HG03196 (cell line): ENCODE measurements at regions not wholly inside any gene's neighbourhood (a gene's known extent, or its start where the extent isn't known, plus 50 kb on each side); places are given as distances from the start of the nearest gene placed in this dataset.
"Not testable (repeated sequence)": the region's sequence is repeated elsewhere in the genome, so short reads cannot be mapped to it uniquely, and the experiment has no call there.

ENCODE experiments used
- ATAC-seq: cut with Tn5 transposase; IDR thresholded peaks from one replicate; pipeline ENCODE4 v1.9.1; 2021; ENCODE audit not compliant: unreplicated experiment

DNA sequence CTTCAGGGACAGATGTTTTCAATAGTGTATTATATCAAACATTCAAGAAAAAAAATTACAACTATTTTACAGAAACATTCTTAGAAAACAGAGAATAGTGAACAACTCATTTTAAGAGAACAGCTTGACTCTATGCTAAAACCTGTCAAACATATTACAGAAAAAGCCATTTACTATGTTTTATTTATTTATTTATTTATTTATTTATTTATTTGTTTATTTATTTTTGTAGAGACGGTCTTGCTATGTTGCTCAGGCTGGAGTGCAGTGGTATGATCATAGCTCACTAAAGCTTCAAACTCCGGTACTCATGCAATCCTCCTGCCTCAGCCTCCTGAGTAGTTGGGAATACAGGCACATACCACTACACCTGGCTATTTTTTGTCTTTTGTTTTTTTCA lies 317.9 kb upstream of the HTR1E start:
- ATAC-seq, result no peak

DNA sequence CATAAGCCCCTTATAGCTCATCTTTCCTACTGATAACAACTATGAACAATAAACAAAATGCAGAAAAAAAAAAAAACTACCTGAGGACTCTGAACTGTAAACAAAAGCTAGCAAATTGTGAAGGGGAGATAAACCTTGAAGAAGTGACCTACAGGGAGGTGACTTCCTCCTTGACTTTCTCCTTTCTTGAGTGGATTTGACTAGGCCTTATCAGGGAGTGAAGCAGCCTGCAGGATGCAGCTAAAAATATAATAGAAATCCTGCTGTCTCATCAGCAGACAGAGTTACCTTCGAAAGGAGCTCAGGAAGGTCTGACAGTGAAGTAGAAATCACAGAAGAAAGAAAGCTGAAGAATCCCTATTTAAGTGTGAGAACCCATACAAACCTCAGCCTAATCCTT lies 322.0 kb upstream of the HTR1E start:
- no peak for ATAC-seq

DNA sequence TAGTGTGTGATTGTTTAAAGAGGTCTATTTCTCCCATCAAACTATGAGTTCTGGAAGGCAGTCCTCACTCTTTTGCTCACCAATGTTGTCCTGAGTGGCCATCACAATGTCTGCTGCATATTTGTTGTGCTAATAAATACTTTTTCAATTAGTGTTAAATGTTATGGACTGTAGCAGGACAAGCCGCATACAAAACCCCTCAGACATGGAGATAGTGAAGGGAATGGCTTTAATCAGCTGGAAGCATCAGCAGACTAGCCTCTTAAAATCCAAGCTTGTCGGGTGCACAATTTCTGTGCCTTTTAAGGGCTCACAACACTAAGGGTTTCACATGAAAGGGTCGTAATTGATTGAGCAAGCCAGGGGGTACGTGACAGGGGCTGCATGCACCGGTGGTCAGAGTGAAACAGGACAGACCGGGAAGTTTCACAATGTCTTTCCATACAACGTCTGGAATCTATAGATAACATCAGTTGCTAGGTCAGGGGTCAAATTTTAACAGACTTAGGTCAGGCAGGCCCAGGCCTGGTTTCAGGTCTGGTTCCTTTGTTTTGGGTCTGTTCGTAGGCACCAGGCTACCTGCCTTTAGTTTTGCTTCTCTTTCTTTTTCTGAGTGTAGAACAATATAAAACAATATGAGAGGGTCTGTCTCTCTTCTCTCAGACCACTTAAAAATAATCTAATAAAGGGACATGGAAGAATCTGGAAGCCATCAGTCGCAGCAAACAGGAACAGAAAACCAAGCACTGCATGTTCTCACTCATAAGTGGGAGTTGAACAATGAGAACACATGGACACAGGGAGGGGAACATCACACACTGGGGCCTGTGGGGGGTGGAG lies 327.6 kb upstream of the HTR1E start:
- no peak for ATAC-seq

DNA sequence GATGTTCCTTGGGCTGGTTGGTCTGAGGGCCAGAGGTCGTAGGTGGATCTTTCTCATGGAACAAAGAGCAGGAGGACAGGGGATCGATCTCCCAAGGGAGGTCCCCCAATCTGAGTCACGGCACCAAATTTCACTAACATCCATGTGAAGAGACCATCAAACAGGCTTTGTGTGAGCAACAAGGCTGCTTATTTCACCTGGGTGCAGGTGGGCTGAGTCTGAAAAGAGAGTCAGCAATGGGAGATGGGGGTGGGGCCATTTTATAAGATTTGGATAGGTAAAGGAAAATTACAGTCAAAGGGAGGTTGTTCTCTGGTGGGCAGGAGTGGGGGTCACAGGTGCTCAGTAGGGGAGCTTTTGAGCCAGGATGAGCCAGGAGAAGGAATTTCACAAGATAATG lies 334.0 kb upstream of the HTR1E start:
- not testable (repeated sequence) for ATAC-seq

DNA sequence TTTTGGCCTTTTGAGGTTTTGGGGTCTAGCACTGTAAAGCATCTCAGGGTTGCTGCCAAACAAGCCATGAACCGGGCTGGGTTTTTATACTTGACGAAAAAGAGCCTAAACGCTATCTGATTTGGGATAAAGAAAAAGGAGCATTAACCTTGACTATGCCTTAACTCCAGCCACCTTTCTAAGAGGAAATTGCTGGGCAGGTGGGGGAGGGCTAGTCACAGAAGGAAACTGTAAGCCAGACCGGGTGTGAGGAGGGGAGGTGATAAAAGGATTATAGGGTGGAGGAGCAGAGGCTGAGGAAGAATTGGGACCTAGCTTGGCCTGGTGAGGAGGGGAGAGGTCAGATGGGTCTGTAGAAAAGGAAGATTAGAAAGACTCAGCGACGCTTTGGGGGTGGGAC lies 335.2 kb upstream of the HTR1E start:
- ATAC-seq, result not testable (repeated sequence)

DNA sequence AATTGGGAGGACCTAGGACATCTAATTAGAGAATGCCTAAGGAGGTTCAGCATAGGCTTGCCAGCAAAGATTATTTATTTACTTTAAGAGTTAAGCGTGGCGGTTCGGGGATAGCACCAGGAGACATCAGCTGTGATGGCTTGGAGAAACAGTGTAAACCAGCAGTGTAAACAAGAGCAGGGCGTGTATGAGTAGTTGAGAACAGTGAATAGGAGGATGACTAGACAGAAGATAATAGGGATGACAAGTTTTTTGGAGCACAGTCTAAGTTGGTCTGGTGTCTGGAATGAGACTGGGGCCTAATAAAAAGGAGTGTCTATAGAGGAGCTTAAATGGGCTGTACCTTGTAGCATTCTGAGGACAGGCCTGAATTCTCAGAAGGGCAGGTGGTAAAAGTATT lies 338.4 kb upstream of the HTR1E start:
- ATAC-seq, result not testable (repeated sequence)

DNA sequence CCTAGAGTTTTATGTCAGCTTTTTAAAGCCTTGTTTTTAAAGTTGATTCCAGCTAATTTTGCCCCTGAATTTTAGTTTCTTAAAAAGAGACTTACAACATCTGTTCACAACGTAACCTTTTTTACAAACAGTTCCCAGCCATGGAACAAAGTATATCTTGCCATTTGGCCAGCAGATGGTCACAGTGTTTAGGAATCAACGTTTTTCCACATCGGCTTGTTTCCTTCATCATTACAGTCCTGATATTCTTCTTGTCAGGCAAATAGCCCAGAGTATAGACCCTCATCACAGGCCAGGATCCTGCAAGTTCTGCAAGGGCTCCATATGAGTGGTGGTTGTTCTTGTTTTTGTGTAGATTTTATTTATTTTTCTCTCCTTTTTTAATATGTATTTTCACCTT lies 341.7 kb upstream of the HTR1E start:
- ATAC-seq, result no peak

DNA sequence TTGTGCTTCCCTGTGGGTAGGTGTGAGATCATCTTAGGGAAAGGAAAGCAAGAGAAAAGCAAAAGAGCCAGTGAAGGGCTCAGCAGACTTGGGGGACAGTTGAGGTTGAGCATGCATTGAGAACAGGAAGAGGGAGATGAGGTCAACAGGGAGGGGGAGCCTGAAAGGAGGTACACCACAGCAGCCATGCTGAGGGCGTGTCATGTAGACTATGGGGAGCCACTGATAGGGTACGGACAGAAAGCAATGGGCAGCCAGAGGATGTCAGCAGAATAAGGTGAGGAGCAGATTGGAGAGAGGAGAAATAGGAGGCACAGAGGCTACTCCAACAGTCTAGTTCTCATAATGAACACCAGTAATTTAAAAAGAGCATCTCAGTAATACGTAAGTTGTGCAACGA lies 351.1 kb upstream of the HTR1E start:
- ATAC-seq, result no peak

DNA sequence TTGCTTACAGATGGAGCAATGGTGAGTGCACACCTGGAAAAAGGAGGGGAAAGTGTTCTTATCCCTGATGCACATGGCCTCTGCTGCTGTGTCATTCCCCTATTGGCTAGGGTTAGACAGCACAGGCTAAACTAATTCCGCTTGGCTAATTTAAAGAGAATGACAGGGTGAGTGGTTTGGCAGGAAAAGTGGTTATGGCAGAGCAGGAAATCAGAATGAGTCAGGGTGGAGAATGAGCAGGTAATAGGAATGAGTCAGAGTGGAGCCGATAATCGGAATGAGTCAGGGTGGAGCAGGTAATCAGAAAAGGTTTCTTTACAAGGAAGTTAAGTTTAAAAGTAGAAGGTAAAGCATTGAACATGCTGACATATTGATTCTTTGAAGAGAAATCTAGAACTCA lies 355.5 kb upstream of the HTR1E start:
- no peak for ATAC-seq

DNA sequence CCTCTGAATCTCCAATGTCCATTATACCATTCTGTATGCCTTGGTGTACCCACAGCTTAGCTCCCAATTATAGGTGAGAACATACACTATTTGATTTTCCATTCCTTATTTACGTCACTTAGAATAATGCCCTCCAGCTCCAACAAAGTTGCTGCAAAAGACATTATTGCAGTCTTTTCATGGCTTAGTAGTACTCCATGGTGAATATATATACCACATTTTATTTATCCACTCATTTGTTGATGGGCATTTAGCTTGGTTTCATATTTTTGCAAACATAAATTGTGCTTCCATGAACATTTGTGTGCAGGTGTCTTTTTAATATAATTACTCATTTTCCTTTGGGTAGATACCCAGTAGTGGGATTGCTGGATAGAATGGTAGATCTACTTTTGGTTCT lies 374.1 kb upstream of the HTR1E start:
- ATAC-seq, result no peak

DNA sequence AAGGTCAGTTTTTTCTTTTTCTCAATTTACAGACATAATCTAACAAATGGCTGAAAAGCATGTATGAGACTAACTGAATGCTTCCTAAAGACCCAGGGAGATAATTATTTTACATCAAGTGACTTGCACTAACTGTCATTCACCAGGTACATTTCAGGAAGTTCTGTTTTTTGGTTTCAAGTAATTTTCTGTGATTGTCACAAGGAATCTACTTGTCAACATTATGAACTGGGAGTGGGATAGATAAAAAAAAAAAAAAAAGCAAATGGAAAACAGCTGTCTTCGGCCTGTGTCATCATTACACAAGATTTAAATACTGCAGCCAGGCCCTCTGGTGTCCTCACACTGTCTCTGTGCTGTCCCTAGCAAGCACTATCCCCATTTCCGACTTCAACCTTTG lies 379.0 kb upstream of the HTR1E start:
- no peak for ATAC-seq

DNA sequence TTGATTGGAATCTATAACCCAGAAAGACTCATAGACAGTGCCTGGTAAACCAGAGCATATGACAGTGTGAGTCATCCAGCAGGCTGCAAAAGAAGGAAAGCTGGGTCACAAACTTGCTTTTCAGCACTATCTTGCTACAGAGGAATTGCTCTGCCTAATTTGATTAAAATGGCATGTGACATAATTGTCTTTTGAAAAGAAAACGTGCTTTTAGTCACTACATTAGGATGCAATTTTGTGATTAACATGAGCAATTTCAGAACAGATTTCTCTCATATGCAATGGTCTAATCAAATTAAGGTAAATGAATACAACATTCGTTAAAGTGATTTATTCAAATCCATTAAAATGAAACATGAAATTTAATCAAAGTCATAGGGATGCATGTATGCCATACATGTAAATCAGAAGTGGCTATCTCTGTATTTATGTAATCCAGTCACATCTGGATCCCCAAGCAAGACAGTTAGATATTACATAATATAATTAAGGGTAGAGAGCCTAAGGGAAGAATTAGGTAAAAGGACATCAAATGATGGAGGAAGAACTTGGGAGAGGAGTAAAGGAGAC lies 400.0 kb upstream of the HTR1E start:
- ATAC-seq, result no peak

DNA sequence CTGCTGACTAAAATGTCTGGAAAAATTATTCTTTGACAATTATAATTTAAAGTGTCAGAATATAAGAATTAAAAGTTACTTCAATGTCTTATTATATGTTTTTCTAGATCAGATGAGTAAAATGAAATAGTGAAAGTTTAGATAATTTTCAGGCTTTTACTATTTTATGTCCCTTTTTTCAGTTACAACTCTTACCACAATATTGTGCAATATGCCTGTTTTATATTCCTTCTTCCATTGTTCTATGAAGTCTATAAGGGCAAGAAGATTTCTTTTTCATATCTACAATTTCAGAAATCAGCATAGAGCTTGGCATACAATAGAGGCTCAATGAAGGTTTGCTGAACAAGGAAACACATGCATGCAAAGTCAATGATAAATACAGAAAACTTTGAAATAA lies 401.2 kb upstream of the HTR1E start:
- no peak for ATAC-seq

DNA sequence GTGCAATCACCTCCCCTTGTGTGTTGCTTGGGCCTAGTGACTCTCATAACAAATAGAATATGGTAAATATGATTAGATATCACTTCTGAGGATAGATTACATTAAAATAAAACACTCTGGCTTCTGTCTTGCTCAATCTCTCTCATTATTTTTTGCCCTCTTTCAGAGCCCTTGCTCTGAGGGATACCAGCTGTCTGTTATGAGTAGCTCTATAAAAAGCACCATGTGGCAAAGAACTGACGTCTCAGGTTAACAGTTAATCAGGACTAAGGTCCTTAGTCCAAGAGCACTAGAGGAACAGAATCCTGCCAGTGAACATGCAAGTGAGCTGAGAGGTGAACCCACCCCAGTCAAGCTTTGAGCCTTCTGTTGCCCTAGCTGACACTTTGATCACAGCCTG lies 402.2 kb upstream of the HTR1E start:
- ATAC-seq, result no peak

DNA sequence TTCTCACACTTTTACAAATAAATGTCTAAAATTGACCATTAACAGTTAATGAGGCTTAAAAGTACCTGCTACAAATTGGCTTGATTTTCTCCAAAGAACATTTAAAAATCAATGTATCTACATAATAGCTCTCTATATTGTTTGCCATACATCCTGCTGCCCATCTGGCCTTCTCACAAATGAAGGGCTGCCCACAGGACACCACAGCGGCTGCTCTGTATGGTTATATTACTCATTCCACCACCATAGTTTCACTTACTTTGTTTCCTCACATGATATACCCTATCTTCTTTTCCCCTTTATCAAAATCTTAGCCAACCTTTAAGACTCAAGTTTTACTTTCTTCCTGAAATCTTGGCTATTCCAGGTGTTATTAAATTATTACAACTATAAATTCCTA lies 407.7 kb upstream of the HTR1E start:
- no peak for ATAC-seq

DNA sequence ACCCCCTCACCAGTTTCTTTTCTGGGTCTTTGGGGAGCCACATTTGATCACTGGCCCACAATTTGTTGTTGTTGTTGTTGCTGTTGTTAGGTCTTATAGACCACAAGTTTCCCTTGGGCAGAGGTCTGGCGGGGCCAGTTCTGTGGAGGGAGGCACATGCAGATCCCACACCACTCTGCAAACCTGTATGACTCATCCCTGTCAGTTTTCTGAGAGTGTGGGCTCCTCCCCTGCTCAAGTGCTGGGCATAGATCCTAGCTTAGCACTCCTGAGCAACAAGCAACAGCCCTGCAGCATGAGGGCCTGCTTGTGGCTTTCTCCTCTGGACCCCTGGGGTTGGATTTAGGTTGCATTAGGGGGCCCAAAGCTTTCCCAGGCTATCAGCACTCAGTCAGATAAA lies 411.1 kb upstream of the HTR1E start:
- ATAC-seq, result no peak

DNA sequence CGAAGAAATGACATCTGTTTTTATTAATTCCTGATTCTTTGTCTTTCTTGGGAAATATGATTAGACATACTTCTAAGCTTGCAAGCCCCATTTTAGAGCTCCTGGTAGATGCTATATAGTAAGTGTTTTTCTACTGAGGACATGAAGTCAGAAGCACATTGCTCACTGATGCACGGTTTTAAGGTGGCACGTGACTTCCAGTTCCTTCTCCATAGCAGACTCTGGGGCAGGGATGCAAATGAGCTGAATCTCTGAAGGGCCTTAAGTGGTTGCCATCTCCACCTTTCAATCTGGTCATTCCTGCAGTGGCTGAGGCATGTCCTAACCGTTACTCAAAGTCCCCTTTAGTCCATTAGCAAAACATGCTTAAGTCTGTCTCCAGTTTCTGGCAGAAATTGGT lies 421.2 kb upstream of the HTR1E start:
- no peak for ATAC-seq

DNA sequence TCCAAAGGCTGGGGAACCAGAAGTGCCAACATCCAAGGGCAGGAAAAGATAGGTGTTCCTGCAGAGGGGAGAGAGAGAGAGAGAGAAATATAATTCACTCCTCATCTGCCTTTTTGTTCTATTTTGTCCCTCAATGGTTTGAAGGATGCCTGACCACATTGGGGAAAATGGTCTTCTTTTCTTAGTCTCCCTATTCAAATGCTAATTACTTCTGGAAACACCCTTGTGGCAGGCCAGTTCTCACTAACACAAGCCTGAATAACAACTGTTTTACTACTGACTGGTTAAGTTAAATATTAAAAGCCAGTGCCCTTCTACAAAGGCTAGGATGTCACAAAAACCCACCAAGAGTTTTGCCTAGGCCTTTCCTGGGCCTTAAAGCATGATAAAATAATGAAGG lies 425.4 kb upstream of the HTR1E start:
- ATAC-seq, result no peak

DNA sequence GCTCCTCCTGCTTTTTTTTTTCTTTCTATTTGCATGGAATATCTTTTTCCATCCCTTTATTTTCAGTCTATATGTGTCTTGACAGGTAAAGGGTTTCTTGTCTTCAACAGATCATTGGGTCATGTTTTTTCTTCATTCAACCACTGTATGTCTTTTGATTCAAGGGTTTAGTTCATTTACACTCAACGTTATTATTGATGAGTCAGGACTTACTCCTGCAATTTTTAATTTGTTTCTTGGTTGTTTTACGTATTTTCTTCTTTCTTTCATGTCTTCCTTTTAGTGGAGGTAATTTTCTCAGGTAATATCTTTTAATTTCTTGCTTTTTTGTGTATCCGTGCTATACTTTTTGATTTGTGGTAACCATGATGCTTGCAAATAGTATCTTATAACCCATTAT lies 429.1 kb upstream of the HTR1E start:
- ATAC-seq, result no peak

DNA sequence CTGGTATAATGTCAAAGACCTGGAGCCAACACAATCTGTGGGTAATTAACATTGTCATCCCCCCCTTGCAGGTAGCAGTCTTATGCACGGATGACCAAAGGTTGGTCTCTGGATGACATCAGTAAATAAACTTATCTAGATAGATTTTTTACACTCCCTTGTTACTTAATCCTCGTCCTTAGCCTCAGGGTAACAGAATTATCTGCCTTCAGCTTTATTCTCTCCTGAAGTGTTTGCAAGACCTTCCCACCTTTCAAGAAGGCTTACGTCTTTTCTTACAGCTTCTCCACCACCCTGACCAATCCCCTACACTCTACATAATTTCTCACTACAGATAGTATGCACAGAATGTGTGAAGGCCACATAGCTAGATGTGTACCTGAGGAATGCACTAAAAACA lies 434.8 kb upstream of the HTR1E start:
- ATAC-seq, result no peak

DNA sequence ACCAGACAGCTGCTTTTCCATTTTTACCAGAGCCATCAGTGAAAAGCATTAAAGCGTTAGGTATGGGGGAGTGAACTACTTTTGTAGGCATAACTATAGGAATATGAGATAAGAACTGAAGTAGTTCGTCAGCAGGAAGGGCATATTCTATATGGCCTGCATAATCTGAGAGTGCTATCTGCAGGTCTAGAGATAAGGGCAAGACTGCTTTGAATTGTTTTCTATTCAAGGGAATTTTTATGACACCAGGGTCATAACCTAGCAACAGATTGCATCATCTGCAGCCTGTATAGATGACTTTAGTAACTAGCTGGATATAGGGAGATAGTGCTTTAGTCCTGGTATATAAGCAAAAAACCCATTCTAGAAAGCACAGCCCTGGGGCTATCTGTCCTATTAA lies 437.3 kb upstream of the HTR1E start:
- ATAC-seq, result no peak

DNA sequence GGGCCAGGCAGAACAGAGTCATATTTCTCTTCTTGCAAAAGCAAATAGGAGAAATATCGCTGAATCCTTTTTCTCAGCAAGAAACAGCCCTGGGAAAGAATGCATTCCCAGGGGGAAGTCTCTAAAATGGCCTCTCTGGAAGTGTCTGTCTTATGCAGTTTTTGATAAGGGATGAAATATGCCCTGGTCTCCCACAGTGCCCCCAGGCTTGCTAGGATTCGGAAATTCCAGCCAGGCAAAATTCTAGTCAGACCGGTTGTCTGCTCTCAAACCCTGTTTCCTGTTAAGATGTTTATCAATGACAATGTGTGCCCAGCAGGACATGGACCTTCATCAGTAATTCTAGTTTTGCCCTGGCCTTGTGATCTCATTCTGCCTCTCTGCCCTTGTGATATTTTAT lies 448.3 kb upstream of the HTR1E start:
- ATAC-seq, result not testable (repeated sequence)

DNA sequence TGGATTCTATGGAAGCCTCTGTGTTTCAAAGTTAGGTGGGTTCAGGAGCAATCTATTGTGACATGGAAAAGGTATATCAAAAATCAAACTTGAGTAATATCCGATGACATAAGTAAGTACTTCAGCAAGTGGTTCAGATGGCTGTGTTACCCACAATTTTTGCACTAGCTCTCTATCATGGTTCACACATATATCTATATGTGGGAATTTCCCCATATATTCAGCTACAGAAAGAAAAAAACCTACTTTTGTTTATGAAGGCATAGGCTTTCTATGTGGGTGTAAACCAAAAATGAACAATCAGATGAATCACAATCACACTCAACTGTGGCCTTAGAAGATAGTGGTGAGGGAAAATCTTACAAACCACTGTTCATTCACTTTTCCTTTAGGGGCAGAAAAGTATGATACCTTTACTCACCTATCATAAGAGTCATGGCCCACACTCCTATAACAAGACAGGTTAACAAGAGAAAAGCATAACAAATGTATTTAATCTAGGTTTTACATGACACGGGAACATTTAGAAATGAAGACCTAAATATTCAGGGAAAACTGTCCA lies 449.6 kb upstream of the HTR1E start:
- ATAC-seq, result no peak
